MM.1S (cell line): ENCODE measurements at regions not wholly inside any gene's neighbourhood (a gene's known extent, or its start where the extent isn't known, plus 50 kb on each side); places are given as distances from the start of the nearest gene placed in this dataset.

Source experiments
- CTCF ChIP-seq: fragments of 300-600 bp; sonication (generic); IDR thresholded peaks from 2 replicates; pipeline ENCODE4 v1.5.1; 2016; ENCODE audit warnings: antibody characterized with exemption, low read length, mixed read lengths
- EZH2phosphoT487 ChIP-seq: fragments of 300-600 bp; sonication (generic); IDR thresholded peaks from 2 replicates; pipeline ENCODE4 v1.6.1; 2018; ENCODE audit warnings: antibody characterized with exemption, low read length

- TF ChIP-seq CTCF (no peak), EZH2phosphoT487 (no peak)
These were observed 158.3 kb upstream of the IRX5 start for GRCh38 chr16:54772400-54772799.
